ENCODE measurements at regions not wholly inside any gene's neighbourhood (a gene's known extent, or its start where the extent isn't known, plus 50 kb on each side); places are given as distances from the start of the nearest gene placed in this dataset.
A peak's percentile ranks its signal among the peaks of the same experiment; 100 is the strongest.
"Not testable (repeated sequence)": the region's sequence is repeated elsewhere in the genome, so short reads cannot be mapped to it uniquely, and the experiment has no call there.

DNA sequence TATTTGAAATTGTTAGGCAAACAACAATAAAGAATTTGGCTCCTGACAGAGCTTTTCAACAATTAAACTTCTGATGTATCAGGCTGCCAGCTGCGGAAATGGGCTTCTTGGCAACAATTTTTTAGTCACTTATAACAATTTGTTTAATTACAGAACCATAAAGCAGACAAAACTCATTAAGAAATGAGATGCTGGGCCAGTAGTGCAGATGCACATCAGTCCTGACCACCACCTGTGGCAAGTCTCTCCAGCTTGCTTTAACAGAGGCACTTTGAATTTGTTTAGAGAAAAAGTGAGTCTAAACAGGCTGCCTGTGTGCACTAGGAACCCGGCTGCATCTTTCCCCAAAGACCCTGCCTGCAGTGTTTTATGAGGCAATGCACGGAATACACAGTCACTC lies 1124.4 kb downstream of the NXPH1 start:
- DNase-seq: no peak

DNA sequence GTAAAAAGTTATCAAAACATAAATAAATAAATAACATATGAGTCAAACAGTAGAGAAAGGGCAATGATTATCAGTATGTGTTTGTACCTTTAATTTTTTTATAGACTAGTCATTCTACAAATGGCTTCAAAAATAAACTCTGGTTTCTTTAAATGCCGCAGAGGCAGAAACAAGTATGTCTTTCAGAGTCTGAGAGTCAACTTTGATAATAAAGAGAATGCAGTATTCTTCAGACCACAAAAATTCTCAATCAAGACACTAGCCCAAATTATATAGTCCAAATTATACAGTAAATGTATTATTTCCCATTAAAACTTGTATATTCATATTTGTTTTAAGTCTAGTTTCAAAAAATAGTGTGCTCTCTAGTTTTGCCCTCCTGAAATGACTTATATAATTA lies 1142.3 kb downstream of the NXPH1 start:
- no peak for DNase-seq

DNA sequence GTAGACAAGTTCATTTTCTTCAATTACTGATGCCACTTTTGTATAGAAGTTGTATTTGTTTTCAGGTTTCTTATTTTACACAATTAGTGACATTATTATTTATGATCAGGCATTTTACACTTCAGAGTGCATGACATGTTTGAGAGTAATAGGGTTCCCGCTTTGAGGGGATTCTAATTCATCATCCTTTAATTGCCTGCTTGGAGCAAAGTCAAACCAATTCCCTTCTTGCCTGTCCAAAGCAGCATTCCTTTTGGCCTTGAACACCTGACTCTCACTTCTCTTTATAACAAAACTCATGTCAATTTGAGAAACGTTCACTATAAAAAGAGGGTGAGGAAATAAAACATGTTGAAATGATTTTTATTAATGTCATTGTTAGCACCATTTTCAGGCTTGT lies 1149.4 kb downstream of the NXPH1 start:
- DNase-seq: no peak

DNA sequence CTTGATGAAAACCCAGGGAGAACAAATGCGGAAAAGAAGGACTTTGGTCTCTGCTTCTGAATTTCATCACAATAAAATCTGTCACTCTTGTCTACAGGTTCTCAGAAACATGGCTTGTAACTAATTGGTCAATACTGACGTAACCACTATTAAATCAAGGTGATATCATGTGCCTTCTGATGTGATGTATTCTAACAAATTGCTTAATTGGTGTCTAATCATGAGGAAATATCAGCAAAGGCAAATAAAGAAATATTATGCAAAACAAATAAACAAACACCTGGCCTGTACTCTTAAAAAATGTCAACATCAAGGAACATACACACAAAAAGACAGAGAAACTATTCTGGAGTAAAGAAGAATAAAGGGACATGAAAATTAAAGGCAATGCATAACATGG lies 1165.0 kb downstream of the NXPH1 start:
- DNase-seq: no peak

DNA sequence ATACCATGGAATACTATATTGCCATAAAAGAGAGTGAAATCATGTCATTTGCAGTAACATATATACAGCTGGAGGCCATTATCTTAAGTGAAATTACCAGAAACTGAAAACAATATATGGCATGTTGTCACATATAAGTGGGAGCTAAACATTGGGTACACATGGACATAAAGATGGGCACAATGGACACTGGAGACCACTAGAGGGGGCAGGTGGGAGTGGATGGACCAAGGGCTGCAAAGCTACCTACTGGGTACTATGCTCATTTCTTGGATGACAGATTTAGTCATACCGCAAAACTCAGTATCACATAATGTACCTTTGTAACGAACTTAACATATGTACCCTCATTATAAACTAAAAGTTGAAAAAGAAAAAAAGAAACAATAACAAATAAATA lies 1167.6 kb downstream of the NXPH1 start:
- no peak for DNase-seq

DNA sequence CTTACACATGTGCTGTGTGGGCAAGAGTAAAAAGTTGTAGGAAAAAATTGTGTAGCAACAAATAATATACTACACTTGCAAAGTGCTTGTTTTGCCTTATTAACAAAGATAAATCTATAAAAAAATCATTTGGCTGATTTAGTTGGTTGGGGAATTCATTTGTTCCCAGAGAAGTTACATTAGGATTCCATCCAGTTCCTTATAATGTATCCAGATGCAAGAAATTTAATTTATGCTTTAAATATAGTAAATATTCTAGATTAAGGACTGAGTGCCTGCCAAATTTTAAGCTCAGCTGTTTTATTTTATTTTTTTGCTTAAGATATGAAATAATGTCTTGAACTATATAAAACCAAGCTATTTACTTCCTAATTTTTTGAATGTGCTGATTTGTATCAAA lies 1169.9 kb downstream of the NXPH1 start:
- no peak for DNase-seq

DNA sequence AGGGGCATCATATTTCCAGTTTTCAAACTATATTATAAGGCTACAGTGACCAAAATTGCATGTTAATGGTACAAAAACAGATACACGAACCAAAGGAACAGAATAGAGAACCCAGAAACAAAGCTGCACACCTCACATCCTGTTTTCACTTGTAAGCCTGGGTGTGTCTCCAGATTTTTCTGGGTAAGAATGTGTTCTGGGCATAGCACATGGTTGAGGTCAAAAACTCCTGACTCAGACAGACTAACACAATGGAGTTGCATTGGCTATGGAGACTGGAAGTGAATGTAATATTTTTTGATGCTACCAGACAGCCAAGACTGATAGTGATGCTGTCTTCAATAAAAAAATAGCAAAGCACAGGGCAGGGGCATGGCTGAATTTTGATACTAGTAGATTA lies 1175.2 kb downstream of the NXPH1 start:
- no peak for DNase-seq

DNA sequence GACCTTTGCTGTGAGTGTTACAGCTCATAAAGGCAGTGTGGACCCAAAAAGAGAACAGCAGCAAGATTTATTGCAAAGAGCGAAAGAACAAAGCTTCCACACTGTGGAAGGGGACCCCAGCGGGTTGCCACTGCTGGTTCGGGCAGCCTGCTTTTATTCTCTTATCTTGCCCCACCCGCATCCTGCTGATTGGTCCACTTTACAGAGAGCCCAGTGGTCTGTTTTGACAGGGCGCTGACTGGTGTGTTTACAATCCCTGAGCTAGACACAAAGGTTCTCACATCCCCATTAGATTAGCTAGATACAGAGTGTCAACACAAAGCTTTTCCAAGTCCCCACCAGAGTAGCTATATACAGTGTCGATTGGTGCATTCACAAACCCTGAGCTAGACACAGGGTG lies 1187.5 kb downstream of the NXPH1 start:
- not testable (repeated sequence) for DNase-seq

DNA sequence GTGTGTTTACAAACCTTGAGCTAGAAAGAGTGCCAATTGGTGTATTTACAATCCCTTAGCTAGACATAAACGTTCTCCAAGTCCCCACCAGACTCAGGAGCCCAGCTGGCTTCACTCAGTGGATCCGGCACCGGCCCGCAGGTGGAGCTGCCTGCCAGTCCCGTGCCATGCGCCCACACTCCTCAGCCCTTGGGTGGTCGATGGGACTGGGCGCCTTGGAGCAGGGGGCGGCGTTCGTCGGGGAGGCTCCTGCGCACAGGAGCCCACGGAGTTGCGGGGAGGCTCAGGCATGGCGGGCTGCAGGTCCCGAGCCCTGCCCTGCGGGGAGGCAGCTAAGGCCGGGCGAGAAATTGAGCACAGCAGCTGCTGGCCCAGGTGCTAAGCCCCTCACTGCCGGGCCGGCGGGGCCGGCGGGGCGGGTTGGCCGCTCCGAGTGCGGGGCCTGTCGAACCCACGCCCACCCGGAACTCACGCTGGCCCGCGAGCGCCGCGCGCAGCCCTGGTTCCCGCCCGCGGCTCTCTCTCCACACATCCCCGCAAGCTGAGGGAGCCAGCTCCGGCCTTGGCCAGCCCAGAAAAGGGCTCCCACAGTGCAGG lies 1188.0 kb downstream of the NXPH1 start:
- DNase-seq: not testable (repeated sequence)

DNA sequence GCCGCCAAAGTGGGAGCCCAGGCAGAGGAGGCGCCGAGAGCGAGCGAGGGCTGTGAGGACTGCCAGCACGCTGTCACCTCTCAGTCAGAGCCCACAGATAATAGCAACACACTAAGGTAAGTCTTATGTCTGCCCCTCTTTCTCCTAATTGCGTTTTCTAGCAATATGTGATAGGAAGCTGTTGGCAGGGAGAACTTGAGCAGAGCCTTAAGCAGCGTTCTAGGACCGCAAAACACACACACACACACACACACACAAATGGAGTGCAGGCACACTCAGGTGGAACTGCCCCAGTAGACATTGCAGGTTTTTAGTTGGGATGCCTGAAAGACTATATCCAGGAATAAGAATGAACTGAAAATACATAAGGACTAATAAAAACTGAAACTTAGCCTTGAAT lies 1188.5 kb downstream of the NXPH1 start:
- DNase-seq: no peak

DNA sequence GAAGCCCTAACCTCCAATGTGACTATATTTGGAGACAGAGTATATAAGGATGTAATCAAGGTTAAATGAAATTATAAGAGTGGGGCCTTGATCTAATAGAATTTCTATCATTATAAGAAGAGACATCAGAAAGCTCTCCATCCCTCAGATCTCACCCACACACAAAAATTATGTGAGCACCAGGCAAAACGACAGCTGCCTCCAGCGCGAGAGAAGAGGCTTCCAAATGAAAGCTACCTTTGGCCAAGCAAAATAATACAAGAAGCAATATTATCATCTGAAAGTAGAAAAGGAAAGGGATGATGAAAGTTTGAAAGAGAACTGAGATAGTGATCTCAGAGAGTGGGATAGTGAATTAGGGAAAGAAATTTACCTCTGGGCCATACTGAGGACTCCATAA lies 1192.5 kb downstream of the NXPH1 start:
- no peak for DNase-seq

DNA sequence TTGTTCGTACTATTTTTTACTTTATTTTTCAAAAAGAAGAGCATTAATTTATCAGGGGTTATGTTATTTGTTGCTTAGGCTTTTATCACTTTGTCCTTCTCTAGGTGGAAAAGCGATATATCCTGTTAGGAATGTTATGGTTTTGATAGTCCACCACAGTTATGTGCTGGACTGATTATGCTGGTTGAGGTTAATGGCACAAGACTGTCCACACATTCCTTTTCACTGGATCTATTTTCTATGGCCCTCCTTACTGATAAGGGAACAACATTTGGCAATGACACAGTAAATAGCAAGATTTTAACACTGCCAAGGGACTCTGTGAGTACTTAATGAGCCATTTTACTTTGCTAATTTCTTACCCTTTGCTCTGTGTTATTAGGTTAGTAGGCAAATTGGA lies 1212.3 kb downstream of the NXPH1 start:
- no peak for DNase-seq

DNA sequence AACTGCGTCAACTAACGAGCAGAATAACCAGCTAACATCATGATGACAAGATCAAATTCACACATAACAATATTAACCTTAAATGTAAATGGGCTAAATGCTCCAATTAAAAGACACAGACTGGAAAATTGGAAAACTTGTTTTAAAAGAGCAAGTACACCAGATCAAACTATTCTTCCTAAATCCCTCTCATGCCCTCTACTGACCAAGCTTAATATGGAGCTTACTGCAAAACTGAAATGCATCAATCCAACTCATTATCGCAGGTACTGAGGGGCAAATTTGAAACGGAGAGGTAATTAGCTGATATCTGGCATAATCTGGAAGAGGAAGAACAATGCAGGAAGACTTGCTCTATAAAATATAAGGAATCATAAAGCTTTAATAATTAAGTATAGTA lies 1223.8 kb downstream of the NXPH1 start:
- peak; percentile 6 for DNase-seq

DNA sequence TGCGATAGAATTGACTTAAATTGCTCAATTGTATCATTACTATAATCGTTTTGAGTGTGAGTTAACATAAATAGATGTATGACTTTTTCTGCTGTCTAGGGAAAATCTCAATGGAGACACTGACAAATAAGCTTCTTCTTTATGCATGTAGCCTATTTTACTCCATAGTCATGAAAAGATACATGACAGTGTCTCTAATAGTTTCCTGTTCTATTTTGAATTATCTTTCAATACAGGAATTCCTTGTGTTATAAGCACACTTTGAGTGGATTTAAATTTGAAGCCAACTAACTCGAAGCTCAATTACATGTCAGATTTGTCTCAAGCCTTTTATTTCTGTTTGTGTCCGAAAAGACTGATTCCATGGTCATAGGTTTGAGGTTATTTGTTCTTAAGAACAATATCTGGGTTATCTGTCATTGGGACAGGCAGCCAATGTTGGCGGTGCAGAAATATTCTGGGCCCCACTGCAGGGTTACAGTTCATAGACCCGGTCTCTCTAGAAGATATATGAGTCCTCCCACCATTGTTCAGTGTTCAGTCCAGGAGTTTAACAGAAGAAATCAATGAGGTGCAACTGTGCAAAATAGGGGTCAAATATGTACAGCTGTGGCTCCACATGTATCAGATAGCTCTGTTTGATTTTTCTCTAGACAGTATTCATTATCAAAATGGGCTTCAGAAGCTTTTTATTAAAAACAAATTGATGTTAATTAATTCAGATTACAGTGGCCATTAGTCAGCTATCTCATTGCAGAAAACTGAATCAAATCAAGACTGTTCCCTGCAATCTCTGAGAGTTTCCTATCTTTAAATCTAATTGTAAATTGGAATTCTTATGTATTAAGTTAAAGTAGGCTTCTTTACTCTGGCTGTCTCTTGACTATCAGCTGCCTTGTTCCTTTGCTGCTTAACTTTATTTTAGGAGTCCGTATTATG lies 1238.8 kb downstream of the NXPH1 start:
- no peak for DNase-seq

DNA sequence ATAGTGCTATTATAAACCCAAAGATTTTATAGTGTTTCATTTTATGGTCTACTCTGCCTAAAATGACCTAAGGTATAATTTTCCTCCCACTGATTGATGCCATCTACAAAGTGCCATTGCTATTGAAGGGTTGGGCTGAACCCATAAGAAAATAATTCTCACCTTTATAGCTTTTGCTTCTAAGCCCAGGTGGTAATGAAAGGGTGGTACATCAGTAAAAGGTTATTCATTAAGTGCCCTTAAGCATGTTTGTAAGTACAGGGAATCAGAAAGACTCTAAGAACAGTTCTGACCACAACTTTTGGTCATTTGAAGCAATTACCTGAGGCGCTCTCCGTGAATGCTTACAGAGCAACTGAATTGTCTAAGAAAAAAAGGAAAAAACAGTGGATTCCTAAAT lies 1247.3 kb downstream of the NXPH1 start:
- DNase-seq: no peak

DNA sequence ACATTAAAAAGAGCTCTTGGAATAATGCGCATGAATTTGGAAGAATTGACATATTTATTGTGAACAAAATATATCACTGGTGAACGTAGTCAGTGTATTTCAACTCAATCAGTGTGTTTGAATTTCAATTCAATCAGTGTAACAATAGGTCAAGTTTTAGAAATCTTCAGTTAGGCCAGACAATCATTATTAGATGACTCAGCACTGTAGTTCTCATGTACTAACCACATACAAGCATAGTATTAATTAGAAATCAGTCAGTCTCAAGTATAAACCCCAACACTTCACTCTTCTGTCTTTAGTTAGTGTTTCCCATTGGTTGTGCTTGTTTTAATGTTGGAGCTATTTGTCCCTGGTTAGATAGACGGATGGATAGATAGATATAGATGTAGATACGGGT lies 1247.9 kb downstream of the NXPH1 start:
- no peak for DNase-seq

DNA sequence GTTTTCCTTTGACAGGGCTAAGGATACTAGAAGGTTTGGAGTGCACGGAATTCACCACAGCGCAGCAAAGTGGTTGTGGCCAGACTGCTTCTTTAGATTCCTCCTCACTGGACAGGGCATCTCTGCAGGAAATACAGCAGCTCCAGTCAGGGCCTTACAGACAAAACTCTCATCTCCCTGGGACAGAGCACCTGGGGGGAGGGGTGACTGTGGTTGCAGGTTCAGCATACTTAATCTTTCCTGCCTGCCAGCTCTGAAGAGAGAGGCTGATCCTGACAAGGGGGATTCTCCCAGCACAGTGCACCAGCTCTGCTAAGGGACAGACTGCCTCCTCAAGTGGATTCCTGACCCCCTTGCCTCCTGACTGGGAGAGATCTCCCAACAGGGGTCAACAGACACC lies 1257.9 kb downstream of the NXPH1 start:
- DNase-seq: no peak

DNA sequence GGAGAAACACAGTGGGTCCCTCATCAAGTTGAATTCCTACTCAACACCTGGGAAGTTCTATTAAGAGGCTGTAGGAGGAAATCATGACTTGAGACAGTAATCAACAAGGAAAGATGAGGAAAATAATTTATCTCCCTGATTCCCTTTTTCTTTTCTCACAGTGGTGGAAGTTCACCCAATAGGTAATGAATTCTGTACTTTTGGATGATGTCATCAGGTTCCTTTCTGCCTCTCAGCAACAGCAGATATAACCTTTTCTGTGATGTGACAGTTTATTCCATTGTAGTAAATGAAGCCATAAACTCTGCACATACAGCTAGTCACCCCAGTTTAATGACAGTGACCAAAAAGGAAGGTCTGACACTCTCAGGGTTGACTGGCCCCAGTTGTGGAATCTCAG lies 1265.0 kb downstream of the NXPH1 start:
- no peak for DNase-seq

DNA sequence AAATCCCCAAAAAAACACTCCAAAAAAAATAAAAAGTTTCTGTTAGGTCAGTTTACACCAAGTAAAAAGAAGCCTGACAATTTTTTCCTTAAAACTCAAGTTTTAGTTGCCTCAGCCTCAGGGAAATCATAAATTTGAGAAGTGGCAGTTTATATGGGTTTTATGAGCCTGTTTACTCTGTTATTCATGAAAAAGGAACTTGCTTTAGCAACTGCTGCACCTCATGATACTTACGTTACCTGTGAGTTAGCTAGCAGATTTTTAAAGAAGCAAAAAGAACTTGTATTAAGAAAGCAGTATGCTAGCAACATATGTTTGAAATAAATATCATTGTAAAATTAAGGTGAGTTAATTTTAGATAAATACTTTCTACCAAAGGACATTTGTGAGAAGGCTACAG lies 1264.5 kb upstream of the PHF14 start:
- DNase-seq: no peak

DNA sequence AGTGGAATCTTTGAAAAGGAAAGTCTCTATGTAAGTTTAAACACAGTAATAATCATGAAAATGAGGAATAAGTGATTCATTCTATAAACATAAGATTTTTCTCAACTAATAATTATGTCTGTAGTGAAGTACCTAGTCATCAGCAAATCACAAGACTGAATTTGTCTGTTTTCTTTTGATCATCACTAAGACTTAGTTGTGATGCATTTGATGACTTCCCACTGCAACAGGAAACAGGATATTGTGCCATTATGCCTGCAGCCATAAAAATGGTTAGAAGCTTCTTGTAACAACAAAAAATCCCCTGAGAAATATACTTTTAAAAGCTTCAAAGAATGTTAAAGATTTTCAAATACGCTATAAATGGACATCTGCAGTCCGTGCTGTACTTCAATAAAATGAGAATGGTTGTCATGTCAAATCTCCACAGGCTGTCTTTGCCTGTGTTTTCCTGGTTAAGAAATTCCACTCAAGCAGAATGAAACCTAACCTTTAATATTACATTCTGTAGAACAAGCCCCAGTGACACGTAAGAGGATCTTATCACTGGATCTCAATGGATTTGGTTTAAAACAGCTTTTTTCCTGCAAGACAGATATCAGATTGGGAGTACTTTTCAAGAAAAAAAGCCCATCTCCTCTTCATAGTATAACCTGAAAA lies 1262.3 kb upstream of the PHF14 start:
- no peak for DNase-seq

DNA sequence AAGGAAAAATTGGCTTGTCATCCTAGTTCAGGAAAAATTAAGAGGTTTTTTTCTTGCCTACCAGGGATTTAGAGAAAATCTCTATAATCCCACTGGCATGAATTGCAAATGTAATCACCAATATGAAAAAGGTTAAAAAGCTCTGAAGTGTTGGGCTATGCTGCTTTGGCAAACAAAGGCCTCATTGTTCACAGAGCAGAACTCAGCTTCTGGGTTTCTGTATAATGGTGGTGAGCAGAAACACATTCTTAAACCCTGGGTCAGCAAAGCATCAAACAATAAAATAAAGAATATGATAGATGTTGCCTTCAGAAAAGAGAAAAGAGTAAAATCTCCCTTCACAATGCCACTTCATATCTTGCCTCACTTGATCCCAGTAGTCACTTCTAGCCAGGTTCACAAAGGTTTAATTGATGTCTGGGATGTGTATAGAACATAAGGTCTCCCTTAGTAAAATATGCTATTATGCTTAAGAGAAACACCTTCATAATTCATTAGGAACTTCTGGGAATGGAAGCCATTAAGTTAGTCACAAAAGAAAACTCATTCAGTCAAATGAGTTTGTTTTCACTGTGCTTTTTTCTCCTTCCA lies 1255.5 kb upstream of the PHF14 start:
- no peak for DNase-seq

DNA sequence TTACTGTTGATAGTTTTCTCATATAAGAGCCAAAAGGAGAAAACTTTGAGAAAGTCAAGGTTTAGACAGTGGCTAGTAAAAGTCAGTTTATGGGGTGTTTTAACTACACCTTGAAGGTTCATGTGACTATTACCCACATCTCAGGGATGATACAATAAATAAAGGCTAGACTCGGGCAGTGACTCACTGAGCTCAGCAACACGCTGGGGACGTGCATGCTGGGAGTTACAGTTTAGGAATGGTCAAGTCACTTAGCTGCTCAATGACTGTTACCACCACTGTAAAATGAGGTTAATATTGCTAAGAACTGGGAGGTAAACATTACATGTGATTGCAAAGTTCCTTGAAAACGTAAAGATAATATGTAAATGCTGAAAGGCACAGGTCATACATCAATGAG lies 1254.4 kb upstream of the PHF14 start:
- no peak for DNase-seq

DNA sequence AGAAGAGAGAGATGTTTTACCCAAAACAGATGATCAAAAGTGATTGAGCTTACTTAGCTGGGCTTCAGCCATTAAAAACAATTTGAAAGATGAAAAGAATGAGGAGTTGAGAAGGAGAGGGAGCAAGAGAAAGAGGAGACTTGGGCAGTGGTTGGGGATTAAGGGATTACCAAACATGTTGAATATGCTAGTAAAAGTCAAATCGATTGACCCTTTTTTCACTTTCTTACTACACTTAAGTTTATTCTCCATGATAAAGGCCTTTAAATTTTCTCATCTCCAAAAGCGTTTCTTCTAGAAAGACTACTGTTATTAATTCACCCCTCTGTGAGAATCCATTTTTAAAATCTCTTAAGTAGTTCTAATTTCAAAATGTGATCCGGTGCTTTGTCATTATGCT lies 1254.0 kb upstream of the PHF14 start:
- no peak for DNase-seq

Measured in OCI-M1 (cell line).